H9 (cell line): ENCODE measurements at regions not wholly inside any gene's neighbourhood (a gene's known extent, or its start where the extent isn't known, plus 50 kb on each side); places are given as distances from the start of the nearest gene placed in this dataset.

Source experiments
- DNase-seq: peaks from one replicate; pipeline ENCODE4 v3.0.0-alpha.2; 2017
- H2AFZ ChIP-seq: one replicate; pipeline ENCODE4 v1.6.1; 2013; ENCODE audit warnings: mild to moderate bottlenecking, low read length, control low read depth, moderate library complexity
- H2AK5ac ChIP-seq: 2 replicates; pipeline ENCODE4 v1.6.1; 2013; ENCODE audit warnings: low read length, control low read depth, mixed read lengths; ENCODE audit not compliant: insufficient read length
- H2BK120ac ChIP-seq: one replicate; pipeline ENCODE4 v1.6.1; 2013; ENCODE audit warnings: low read depth, mild to moderate bottlenecking, low read length, control low read depth, inconsistent platforms; ENCODE audit not compliant: poor library complexity, severe bottlenecking
- H2BK12ac ChIP-seq: 2 replicates; pipeline ENCODE4 v1.6.1; 2013; ENCODE audit warnings: low read length, control low read depth, mixed read lengths, low read depth; ENCODE audit not compliant: insufficient read length
- H2BK15ac ChIP-seq: 2 replicates; pipeline ENCODE4 v1.6.1; 2013; ENCODE audit warnings: low read depth, low read length, control low read depth
- H2BK20ac ChIP-seq: one replicate; pipeline ENCODE4 v1.6.1; 2013; ENCODE audit warnings: low read depth, mild to moderate bottlenecking, low read length, control low read depth, inconsistent platforms; ENCODE audit not compliant: poor library complexity, severe bottlenecking
- H2BK5ac ChIP-seq: 2 replicates; pipeline ENCODE4 v1.6.1; 2013; ENCODE audit warnings: low read length, control low read depth, mixed read lengths; ENCODE audit not compliant: insufficient read length
- H3K14ac ChIP-seq: 2 replicates; pipeline ENCODE4 v1.6.1; 2013; ENCODE audit warnings: low read length, control low read depth; ENCODE audit not compliant: insufficient read depth
- H3K18ac ChIP-seq: 2 replicates; pipeline ENCODE4 v1.6.1; 2013; ENCODE audit warnings: low read depth, mild to moderate bottlenecking, mixed read lengths, low read length, control low read depth; ENCODE audit not compliant: insufficient read length
- H3K23ac ChIP-seq: 2 replicates; pipeline ENCODE4 v1.6.1; 2013; ENCODE audit warnings: low read length, control low read depth, mixed read lengths, low read depth; ENCODE audit not compliant: insufficient read length
- H3K23me2 ChIP-seq: 2 replicates; pipeline ENCODE4 v1.6.1; 2013; ENCODE audit warnings: low read depth, mild to moderate bottlenecking, mixed read lengths, low read length, control low read depth; ENCODE audit not compliant: insufficient read length, poor library complexity, severe bottlenecking
- H3K27ac ChIP-seq: 2 replicates; pipeline ENCODE4 v1.5.1; 2013; ENCODE audit warnings: low read length, control low read depth, mixed read lengths, low read depth; ENCODE audit not compliant: insufficient read length
- H3K27me3 ChIP-seq: 2 replicates; pipeline ENCODE4 v1.6.1; 2013; ENCODE audit warnings: low read length, control low read depth, inconsistent platforms; ENCODE audit not compliant: insufficient read depth
- H3K4ac ChIP-seq: 2 replicates; pipeline ENCODE4 v1.6.1; 2013; ENCODE audit warnings: low read depth, mild to moderate bottlenecking, control low read depth, inconsistent platforms, low read length, moderate library complexity
- H3K4me1 ChIP-seq: 2 replicates; pipeline ENCODE4 v1.6.1; 2013; ENCODE audit warnings: low read length, control low read depth, inconsistent platforms; ENCODE audit not compliant: insufficient read depth
- H3K4me2 ChIP-seq: 2 replicates; pipeline ENCODE4 v1.6.1; 2013; ENCODE audit warnings: low read length, control low read depth, mixed read lengths; ENCODE audit not compliant: insufficient read length, insufficient read depth
- H3K56ac ChIP-seq: 2 replicates; pipeline ENCODE4 v1.6.1; 2013; ENCODE audit warnings: low read depth, mild to moderate bottlenecking, mixed read lengths, low read length, control low read depth; ENCODE audit not compliant: insufficient read length
- H3K79me1 ChIP-seq: 2 replicates; pipeline ENCODE4 v1.6.1; 2013; ENCODE audit warnings: low read depth, mild to moderate bottlenecking, moderate library complexity, low read length, control low read depth, inconsistent platforms; ENCODE audit not compliant: insufficient read depth, poor library complexity, severe bottlenecking
- H3K79me2 ChIP-seq: 2 replicates; pipeline ENCODE4 v1.6.1; 2013; ENCODE audit warnings: low read length, control low read depth, inconsistent platforms; ENCODE audit not compliant: insufficient read depth
- H3K9ac ChIP-seq: 2 replicates; pipeline ENCODE4 v1.6.1; 2013; ENCODE audit warnings: low read length, control low read depth, mixed read lengths; ENCODE audit not compliant: insufficient read length; ENCODE audit errors: extremely low read depth
- H3K9me3 ChIP-seq: one replicate; pipeline ENCODE4 v1.6.1; 2013; ENCODE audit warnings: low read depth, low read length, inconsistent platforms; ENCODE audit not compliant: control insufficient read depth
- H3T11ph ChIP-seq: one replicate; pipeline ENCODE4 v1.6.1; 2013; ENCODE audit warnings: mild to moderate bottlenecking, low read length, control low read depth, inconsistent platforms
- H4K20me1 ChIP-seq: one replicate; pipeline ENCODE4 v1.6.1; 2013; ENCODE audit not compliant: control insufficient read depth, insufficient read length, insufficient read depth
- H4K5ac ChIP-seq: 2 replicates; pipeline ENCODE4 v1.6.1; 2013; ENCODE audit warnings: low read depth, mild to moderate bottlenecking, mixed read lengths, low read length, control low read depth; ENCODE audit not compliant: insufficient read length
- H4K8ac ChIP-seq: replicated peaks from 2 replicates; pipeline ENCODE4 v1.6.1; 2013; ENCODE audit warnings: low read length, control low read depth, mixed read lengths, low read depth; ENCODE audit not compliant: insufficient read length
- H4K91ac ChIP-seq: 2 replicates; pipeline ENCODE4 v1.6.1; 2013; ENCODE audit warnings: low read depth, mild to moderate bottlenecking, moderate library complexity, mixed read lengths, low read length, control low read depth; ENCODE audit not compliant: insufficient read length
- H3K27ac Mint-ChIP-seq, 3 experiments: 2 replicates in 2 of 3; 3 replicates in 1 of 3; pipeline ENCODE4 v1.8.0; 2020 to 2021; ENCODE audit warnings: mixed read lengths in 3 of 3, mild to moderate bottlenecking in 1 of 3, moderate library complexity in 1 of 3
- H3K27me3 Mint-ChIP-seq: 2 replicates; pipeline ENCODE4 v1.8.0; 2021; ENCODE audit warnings: low read depth, mild to moderate bottlenecking, moderate library complexity, mixed read lengths
- H3K36me3 Mint-ChIP-seq, 3 experiments: 2 replicates in 2 of 3; 3 replicates in 1 of 3; pipeline ENCODE4 v1.8.0; 2020 to 2021; ENCODE audit warnings: low read depth in 3 of 3, mixed read lengths in 3 of 3; ENCODE audit not compliant: insufficient read depth in 1 of 3
- H3K4me1 Mint-ChIP-seq, 2 experiments: 2 replicates each; pipeline ENCODE4 v1.8.0; 2020; ENCODE audit warnings: mixed read lengths in 2 of 2
- H3K4me3 Mint-ChIP-seq, 2 experiments: 2 replicates in 1 of 2; 3 replicates in 1 of 2; pipeline ENCODE4 v1.8.0; 2020 to 2021; ENCODE audit warnings: mild to moderate bottlenecking in 2 of 2, mixed read lengths in 2 of 2, moderate library complexity in 1 of 2
- H3K9me3 Mint-ChIP-seq, 2 experiments: 2 replicates in 1 of 2; 3 replicates in 1 of 2; pipeline ENCODE4 v1.8.0; 2020; ENCODE audit warnings: mild to moderate bottlenecking in 2 of 2, mixed read lengths in 2 of 2, moderate library complexity in 1 of 2
- CTCF ChIP-seq: fragments of 200-600 bp; sonication (generic); conservative IDR thresholded peaks from 3 replicates; pipeline ENCODE4 v1.8.0; 2021; ENCODE audit warnings: antibody characterized with exemption, mild to moderate bottlenecking
- WGBS: extraction: QIAGEN DNeasy Blood & Tissue Kit; methylation state at CpG from one replicate; pipeline ENCODE4 v1.1.7; 2013; ENCODE audit warnings: missing lambda C conversion rate, low lambda C conversion rate, mixed read lengths; ENCODE audit not compliant: insufficient read length; ENCODE audit errors: extremely low coverage; 5-methylcytosine and 5-hydroxymethylcytosine counted together

DNA sequence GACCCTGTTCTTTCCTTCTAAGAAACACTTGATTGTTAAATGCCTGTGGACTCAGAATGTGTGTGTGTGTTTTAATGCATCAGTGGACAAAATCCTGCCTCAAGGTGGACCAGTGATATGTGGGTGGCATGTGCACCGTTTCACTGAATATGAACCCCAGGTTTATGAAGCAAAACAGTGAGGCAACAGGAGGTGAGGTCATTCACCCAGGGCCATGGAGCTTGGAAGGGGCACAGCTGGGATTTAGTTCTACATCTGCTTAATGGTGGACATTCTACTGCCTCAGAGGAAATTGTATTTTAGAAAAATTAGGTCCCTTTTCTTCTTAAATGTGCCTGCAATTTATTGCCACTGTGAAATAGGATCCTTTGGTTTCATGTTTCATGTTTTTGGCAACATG lies 549.5 kb upstream of the EEF2KMT start:
- H2BK120ac ChIP-seq = no peak overlapping the region
- no peak overlapping the region for H3K9ac ChIP-seq

More for the DNA sequence above, 549.5 kb upstream of the EEF2KMT start:
- no peak overlapping the region for H2BK15ac ChIP-seq
- H2BK20ac ChIP-seq = no peak overlapping the region
- no peaks in the 10 kb centered on the region for H3K79me2 ChIP-seq
- H3K23me2 ChIP-seq = no peaks in the 10 kb centered on the region
- no peak overlapping the region for H4K91ac ChIP-seq
- no CpG with 5 or more reads among the region's 1 CpG for WGBS
- no peak overlapping the region for H2AFZ ChIP-seq
- H3K79me1 ChIP-seq = no peaks in the 10 kb centered on the region
- H3T11ph ChIP-seq = no peak overlapping the region
- H2BK5ac ChIP-seq = no peak overlapping the region
- Mint-ChIP-seq H3K4me3 (no peak overlapping the region), H3K27me3 (no peaks in the 10 kb centered on the region), H3K4me1 (peaks cover 30 to 33% of the 10 kb centered on the region in 2 experiments), H3K9me3 (no peaks in the 10 kb centered on the region), H3K27ac (no peak overlapping the region; a peak in 1 of 7 replicates), H3K36me3 (no peaks in the 10 kb centered on the region)
- no peak overlapping the region for H4K8ac ChIP-seq
- no peak overlapping the region for H3K14ac ChIP-seq
- no peak overlapping the region for H3K18ac ChIP-seq
- no peak overlapping the region for H2AK5ac ChIP-seq
- H3K27me3 ChIP-seq = no peaks in the 10 kb centered on the region
- H3K4me2 ChIP-seq = no peak overlapping the region
- no peaks in the 10 kb centered on the region for H4K20me1 ChIP-seq
- H3K4me1 ChIP-seq = peaks cover 4% of the 10 kb centered on the region; the same call in 1 of the 2 replicates
- H4K5ac ChIP-seq = no peak overlapping the region
- no peak for TF ChIP-seq CTCF
- H3K27ac ChIP-seq = no peak overlapping the region
- H3K4ac ChIP-seq = no peak overlapping the region
- DNase-seq = no peak
- no peak overlapping the region for H2BK12ac ChIP-seq
- no peak overlapping the region for H3K56ac ChIP-seq
- H3K23ac ChIP-seq = no peak overlapping the region
- no peaks in the 10 kb centered on the region for H3K9me3 ChIP-seq
